Kidney (tissue), 13 donors: ENCODE measurements at regions not wholly inside any gene's neighbourhood (a gene's known extent, or its start where the extent isn't known, plus 50 kb on each side); places are given as distances from the start of the nearest gene placed in this dataset.
"Not testable (repeated sequence)": the region's sequence is repeated elsewhere in the genome, so short reads cannot be mapped to it uniquely, and the experiment has no call there.

Source experiments
- DNase-seq, 5 donors: peaks; one replicate each; pipeline ENCODE4 v3.0.0-alpha.2; 2013 to 2020
- FAIRE-seq: peaks from 2 replicates; lab custom pipeline; 2012; peaks lifted over from hg19 to GRCh38; lab: Jason Lieb, UNC
- H3K27ac ChIP-seq, 2 donors: one replicate each; pipeline ENCODE4 v1.7.0; 2013; ENCODE audit warnings: low read depth in 2 of 2, low read length in 2 of 2, inconsistent platforms in 1 of 2
- H3K27me3 ChIP-seq: one replicate; pipeline ENCODE4 v1.7.1; 2013; ENCODE audit warnings: low read length, inconsistent platforms; ENCODE audit not compliant: control insufficient read depth, insufficient read depth
- H3K36me3 ChIP-seq, 3 donors: one replicate each; pipeline versions ENCODE4 v1.7.0 to v1.7.1; 2013; ENCODE audit warnings: low read length in 3 of 3, control low read depth in 1 of 3, inconsistent platforms in 1 of 3; ENCODE audit not compliant: insufficient read depth in 3 of 3, control insufficient read depth in 2 of 3
- H3K4me1 ChIP-seq, 3 donors: one replicate each; pipeline versions ENCODE4 v1.7.0 to v1.7.1; 2013; ENCODE audit warnings: low read length in 3 of 3, inconsistent platforms in 1 of 3, low read depth in 1 of 3; ENCODE audit not compliant: control insufficient read depth in 2 of 3, insufficient read depth in 2 of 3
- H3K4me3 ChIP-seq, 3 donors: one replicate each; pipeline versions ENCODE4 v1.7.0 to v1.8.1; 2013; ENCODE audit warnings: low read length in 3 of 3, control low read depth in 1 of 3, inconsistent platforms in 1 of 3
- H3K9ac ChIP-seq, 3 donors: one replicate each; pipeline versions ENCODE4 v1.7.0 to v1.7.1; 2013; ENCODE audit warnings: low read length in 3 of 3, control low read depth in 1 of 3, inconsistent platforms in 1 of 3
- H3K9me3 ChIP-seq, 3 donors: one replicate each; pipeline versions ENCODE4 v1.7.0 to v1.7.1; 2013; ENCODE audit warnings: low read length in 3 of 3, control low read depth in 1 of 3, inconsistent platforms in 1 of 3; ENCODE audit not compliant: control insufficient read depth in 2 of 3, insufficient read depth in 1 of 3
- intact Hi-C: fragments of 100-400 bp; cut with DNase I; formaldehyde crosslinking; loops from one replicate; pipeline ENCODE4 v1.11.1; 2022
- TF ChIP-seq, protein P1 (sequence below): IDR thresholded peaks from 3 replicates; pipeline ENCODE4 v1.5.1; 2012; ENCODE audit warnings: mild to moderate bottlenecking, moderate library complexity, borderline replicate concordance; ENCODE audit not compliant: insufficient read depth; ENCODE audit errors: extremely low read depth
- donor health status: control.
- donor health status: control.
- donor health status: control.
- donor health status: control.
- donor health status: control.
- donor health status: DM: yes; HTN: yes; CAD: no.
- donor health status: Normal renal cell carcinoma (clear cell type).

DNA sequence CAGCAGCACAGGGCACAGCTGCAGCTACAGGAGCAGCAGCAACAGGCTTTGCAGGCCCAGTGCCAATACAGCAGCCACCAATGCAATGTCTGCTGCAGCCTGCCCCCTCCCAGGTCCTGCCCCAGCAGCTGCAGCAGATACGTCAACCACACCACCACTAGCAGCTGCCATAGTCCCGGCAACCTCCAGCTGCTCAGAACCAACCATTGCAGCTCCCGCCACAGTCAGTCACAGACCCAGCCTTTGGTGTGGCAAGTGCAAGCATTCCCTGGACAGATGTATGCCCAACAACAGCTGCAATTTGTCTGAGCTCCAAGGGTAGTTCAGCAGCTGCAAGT lies 53.3 kb upstream of the TUBA3E start:
- H3K9ac ChIP-seq = no peak overlapping the region
- no peaks in the 10 kb centered on the region for H3K36me3 ChIP-seq
- H3K4me1 ChIP-seq = no peaks in the 10 kb centered on the region
- no peaks in the 10 kb centered on the region for H3K9me3 ChIP-seq
- TF ChIP-seq, protein P1, sequence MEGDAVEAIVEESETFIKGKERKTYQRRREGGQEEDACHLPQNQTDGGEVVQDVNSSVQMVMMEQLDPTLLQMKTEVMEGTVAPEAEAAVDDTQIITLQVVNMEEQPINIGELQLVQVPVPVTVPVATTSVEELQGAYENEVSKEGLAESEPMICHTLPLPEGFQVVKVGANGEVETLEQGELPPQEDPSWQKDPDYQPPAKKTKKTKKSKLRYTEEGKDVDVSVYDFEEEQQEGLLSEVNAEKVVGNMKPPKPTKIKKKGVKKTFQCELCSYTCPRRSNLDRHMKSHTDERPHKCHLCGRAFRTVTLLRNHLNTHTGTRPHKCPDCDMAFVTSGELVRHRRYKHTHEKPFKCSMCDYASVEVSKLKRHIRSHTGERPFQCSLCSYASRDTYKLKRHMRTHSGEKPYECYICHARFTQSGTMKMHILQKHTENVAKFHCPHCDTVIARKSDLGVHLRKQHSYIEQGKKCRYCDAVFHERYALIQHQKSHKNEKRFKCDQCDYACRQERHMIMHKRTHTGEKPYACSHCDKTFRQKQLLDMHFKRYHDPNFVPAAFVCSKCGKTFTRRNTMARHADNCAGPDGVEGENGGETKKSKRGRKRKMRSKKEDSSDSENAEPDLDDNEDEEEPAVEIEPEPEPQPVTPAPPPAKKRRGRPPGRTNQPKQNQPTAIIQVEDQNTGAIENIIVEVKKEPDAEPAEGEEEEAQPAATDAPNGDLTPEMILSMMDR = no peak
- H3K27me3 ChIP-seq = peaks cover 5% of the 10 kb centered on the region
- FAIRE-seq = no peak
- H3K4me3 ChIP-seq = no peak overlapping the region
- H3K27ac ChIP-seq = no peak overlapping the region
- peak in 3 of 5 donors; percentile 16 to 19 (median 17) for DNase-seq
- intact Hi-C loops = no loop called here

DNA sequence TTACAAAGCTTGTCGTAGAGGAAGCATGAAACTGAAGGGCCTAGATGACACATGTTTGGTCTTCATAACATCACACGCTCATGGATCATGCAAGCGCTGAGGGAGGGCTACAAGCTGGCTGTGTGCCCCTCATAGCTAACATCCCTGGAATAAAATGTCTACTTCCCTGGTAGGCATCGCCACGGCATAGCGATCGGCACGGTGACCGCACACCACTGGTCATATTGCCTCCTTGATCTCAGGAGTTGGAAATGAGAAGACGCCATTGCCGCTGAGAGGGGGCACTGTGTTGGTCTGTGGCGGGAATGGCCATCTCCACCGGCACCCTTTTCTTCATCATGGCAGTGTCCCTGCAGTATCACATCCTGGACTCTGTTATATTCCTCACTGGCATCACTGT lies 50.1 kb upstream of the TUBA3E start:
- intact Hi-C loops, H3K27ac ChIP-seq, H3K9ac ChIP-seq, H3K36me3 ChIP-seq, H3K4me1 ChIP-seq, FAIRE-seq, H3K9me3 ChIP-seq, H3K27me3 ChIP-seq, DNase-seq, H3K4me3 ChIP-seq: not testable (repeated sequence)
